Neural crest cell (in vitro differentiated cells): ENCODE measurements at regions not wholly inside any gene's neighbourhood (a gene's known extent, or its start where the extent isn't known, plus 50 kb on each side); places are given as distances from the start of the nearest gene placed in this dataset.

Source experiments
- DNase-seq: peaks from one replicate; pipeline ENCODE4 v3.0.0; 2021; ENCODE audit warnings: low read depth, mixed read lengths, low spot score
- H3K27ac Mint-ChIP-seq: one replicate; pipeline ENCODE4 v1.8.0; 2021; ENCODE audit warnings: mild to moderate bottlenecking, mixed read lengths; ENCODE audit not compliant: unreplicated experiment
- H3K27me3 Mint-ChIP-seq: 2 replicates; pipeline ENCODE4 v1.8.0; 2021; ENCODE audit warnings: low read depth, mild to moderate bottlenecking, mixed read lengths
- H3K36me3 Mint-ChIP-seq: 2 replicates; pipeline ENCODE4 v1.8.0; 2021; ENCODE audit warnings: low read depth, mild to moderate bottlenecking, mixed read lengths
- H3K4me1 Mint-ChIP-seq: 2 replicates; pipeline ENCODE4 v1.8.0; 2021; ENCODE audit warnings: mixed read lengths
- H3K4me3 Mint-ChIP-seq: one replicate; pipeline ENCODE4 v1.8.0; 2021; ENCODE audit warnings: mild to moderate bottlenecking, mixed read lengths
- H3K9me3 Mint-ChIP-seq: 2 replicates; pipeline ENCODE4 v1.8.0; 2021; ENCODE audit warnings: mixed read lengths
- TF ChIP-seq, protein P1 (sequence below): fragments of 200-600 bp; sonication (generic); conservative IDR thresholded peaks from 2 replicates; pipeline ENCODE4 v1.5.0; 2021; ENCODE audit warnings: antibody characterized with exemption, mild to moderate bottlenecking

DNA sequence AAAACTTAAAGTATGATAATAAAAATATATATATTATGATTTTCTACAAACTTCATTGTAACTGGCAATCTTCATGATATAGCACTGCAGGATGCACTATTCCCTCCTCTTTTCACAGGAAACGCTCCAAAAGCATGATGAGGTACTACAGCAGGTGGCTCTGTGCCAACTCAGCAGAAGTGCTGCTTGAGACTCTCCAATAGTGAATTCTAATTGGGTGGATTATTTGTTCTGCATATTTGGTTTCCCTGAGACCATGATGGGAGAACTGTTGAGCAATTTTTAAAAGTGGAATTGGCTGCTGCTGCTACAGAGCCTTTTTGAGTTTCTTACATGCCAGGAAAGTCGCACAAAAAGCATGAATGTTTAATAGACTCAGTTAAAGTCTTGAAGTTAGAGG lies 1782.4 kb upstream of the PCDH20 start:
- no peaks in the 10 kb centered on the region for H3K4me1 Mint-ChIP-seq
- TF ChIP-seq, protein P1, sequence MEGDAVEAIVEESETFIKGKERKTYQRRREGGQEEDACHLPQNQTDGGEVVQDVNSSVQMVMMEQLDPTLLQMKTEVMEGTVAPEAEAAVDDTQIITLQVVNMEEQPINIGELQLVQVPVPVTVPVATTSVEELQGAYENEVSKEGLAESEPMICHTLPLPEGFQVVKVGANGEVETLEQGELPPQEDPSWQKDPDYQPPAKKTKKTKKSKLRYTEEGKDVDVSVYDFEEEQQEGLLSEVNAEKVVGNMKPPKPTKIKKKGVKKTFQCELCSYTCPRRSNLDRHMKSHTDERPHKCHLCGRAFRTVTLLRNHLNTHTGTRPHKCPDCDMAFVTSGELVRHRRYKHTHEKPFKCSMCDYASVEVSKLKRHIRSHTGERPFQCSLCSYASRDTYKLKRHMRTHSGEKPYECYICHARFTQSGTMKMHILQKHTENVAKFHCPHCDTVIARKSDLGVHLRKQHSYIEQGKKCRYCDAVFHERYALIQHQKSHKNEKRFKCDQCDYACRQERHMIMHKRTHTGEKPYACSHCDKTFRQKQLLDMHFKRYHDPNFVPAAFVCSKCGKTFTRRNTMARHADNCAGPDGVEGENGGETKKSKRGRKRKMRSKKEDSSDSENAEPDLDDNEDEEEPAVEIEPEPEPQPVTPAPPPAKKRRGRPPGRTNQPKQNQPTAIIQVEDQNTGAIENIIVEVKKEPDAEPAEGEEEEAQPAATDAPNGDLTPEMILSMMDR = no peak
- H3K4me3 Mint-ChIP-seq = no peak overlapping the region
- no peaks in the 10 kb centered on the region for H3K36me3 Mint-ChIP-seq
- no peak overlapping the region for H3K27ac Mint-ChIP-seq
- H3K9me3 Mint-ChIP-seq = no peaks in the 10 kb centered on the region
- no peak for DNase-seq
- H3K27me3 Mint-ChIP-seq = no peaks in the 10 kb centered on the region

DNA sequence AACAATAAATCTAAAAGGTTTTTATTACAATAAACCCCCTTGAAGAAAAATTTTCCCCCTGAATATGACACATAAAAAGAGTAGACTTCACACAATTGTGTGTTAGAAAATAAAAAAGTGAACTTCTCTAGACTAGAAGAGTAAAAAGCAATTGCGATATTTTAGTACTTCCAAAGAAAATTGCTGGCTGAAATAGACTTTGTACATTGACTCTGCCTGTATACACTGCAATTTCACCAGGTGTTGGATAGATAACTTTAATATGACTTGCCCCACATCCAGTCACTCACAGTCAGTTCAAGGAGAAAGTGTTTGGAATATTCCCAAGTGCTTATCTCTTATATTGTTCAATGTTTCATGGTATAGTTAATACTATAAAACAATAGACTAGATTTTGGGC lies 1780.1 kb upstream of the PCDH20 start:
- DNase-seq = no peak
- H3K27me3 Mint-ChIP-seq = no peaks in the 10 kb centered on the region
- H3K4me1 Mint-ChIP-seq = no peaks in the 10 kb centered on the region
- H3K9me3 Mint-ChIP-seq = no peaks in the 10 kb centered on the region
- TF ChIP-seq, protein P1 = no peak
- H3K27ac Mint-ChIP-seq = no peak overlapping the region
- H3K4me3 Mint-ChIP-seq = no peak overlapping the region
- H3K36me3 Mint-ChIP-seq = no peaks in the 10 kb centered on the region

DNA sequence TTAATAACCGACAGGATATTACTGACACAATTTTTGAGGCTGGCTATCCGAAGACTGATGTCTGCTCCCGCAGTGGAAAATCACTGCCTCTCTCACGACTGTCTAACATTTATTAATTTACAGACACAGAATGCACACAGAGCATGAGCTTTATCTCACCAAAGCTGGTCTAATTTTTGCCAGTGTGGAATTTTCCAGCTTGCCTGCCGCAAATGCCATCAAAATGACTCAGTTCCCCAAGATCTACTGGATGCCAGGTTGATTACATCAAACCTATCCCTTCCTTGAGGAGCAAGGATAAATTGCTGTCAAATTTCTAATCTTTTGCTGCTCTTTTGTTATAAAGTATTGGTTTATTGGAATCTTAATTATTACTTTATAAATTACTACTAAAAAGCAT lies 1775.1 kb upstream of the PCDH20 start:
- no peak for DNase-seq
- Mint-ChIP-seq H3K36me3 (no peaks in the 10 kb centered on the region), H3K27ac (no peak overlapping the region), H3K4me3 (no peak overlapping the region), H3K4me1 (no peaks in the 10 kb centered on the region), H3K9me3 (no peaks in the 10 kb centered on the region), H3K27me3 (no peaks in the 10 kb centered on the region)
- TF ChIP-seq, protein P1 = no peak

DNA sequence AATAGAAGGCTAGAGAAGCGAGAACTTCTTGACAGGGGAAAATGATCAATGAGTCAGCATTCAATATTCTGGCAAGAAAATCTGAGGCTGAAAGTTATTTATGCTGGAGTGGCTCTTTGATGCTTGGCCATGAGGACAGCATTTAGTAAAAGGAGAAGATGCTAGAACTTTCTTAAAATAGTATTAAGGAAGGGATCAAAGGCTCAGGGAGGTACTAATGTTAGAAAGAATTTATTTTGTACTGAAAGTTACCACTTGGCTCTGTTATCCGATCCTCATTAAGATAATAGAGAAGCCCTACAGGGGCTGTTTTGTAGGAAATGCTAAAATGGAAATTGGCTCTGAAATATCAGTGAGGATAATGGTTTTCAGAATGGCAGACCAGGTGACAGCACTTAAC lies 1774.6 kb upstream of the PCDH20 start:
- H3K4me1 Mint-ChIP-seq = no peaks in the 10 kb centered on the region
- H3K4me3 Mint-ChIP-seq = no peak overlapping the region
- DNase-seq = no peak
- no peaks in the 10 kb centered on the region for H3K36me3 Mint-ChIP-seq
- H3K9me3 Mint-ChIP-seq = no peaks in the 10 kb centered on the region
- no peaks in the 10 kb centered on the region for H3K27me3 Mint-ChIP-seq
- TF ChIP-seq, protein P1 = no peak
- H3K27ac Mint-ChIP-seq = no peak overlapping the region

DNA sequence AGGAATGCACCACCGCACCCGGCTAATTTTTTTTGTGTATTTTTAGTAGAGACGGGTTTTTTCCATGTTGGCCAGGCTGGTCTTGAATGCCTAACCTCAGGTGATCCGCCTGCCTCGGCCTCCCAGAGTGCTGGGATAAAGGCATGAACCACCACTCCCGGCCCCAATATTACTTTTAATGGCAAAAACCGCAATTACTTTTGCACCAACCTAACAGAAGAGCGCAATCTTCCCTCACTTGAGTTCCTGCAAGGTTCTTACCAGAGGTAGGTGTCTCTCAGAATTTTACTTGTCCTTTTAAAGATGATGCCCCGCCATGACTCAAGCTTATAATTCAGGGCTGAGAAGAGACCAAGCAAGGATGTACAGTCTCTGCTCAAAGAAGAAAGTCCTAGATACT lies 1774.1 kb upstream of the PCDH20 start:
- H3K9me3 Mint-ChIP-seq = no peaks in the 10 kb centered on the region
- TF ChIP-seq, protein P1 = no peak
- H3K4me1 Mint-ChIP-seq = peaks cover 2% of the 10 kb centered on the region
- no peaks in the 10 kb centered on the region for H3K36me3 Mint-ChIP-seq
- no peaks in the 10 kb centered on the region for H3K27me3 Mint-ChIP-seq
- H3K27ac Mint-ChIP-seq = no peak overlapping the region
- H3K4me3 Mint-ChIP-seq = no peak overlapping the region
- DNase-seq = no peak

DNA sequence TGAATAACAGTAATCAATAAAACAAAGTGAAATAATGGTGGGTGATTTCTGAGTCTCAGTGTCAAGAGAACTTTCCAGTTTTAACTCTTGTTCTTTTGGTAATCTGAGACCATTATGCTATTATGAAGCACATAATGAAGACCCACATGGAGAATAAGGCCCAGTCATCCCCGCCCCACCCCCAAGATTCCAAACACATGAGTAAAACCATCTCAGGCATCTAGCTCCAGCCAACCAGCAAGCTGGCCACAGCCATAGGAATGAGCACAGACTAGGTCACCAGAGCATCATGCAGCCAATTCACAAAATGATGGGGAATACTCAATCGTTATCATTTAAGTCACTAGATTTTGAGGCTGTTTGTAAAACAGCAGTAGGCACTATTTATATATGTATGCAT lies 1769.0 kb upstream of the PCDH20 start:
- peaks cover 2% of the 10 kb centered on the region for H3K36me3 Mint-ChIP-seq
- H3K4me1 Mint-ChIP-seq = peaks cover 5% of the 10 kb centered on the region
- H3K4me3 Mint-ChIP-seq = no peak overlapping the region
- peak overlapping the region; percentile 5 for H3K27ac Mint-ChIP-seq
- peaks cover 8% of the 10 kb centered on the region for H3K9me3 Mint-ChIP-seq
- H3K27me3 Mint-ChIP-seq = no peaks in the 10 kb centered on the region
- DNase-seq = no peak
- TF ChIP-seq, protein P1 = no peak
